GM12878 (cell line): ENCODE measurements at regions not wholly inside any gene's neighbourhood (a gene's known extent, or its start where the extent isn't known, plus 50 kb on each side); places are given as distances from the start of the nearest gene placed in this dataset.

Experiments
- FOS ChIP-seq: IDR thresholded peaks from 3 replicates; pipeline ENCODE4 v1.6.1; 2011; ENCODE audit warnings: borderline replicate concordance; ENCODE audit not compliant: insufficient read length; ENCODE audit errors: extremely low read depth
- MXI1 ChIP-seq: fragments of 150-350 bp; IDR thresholded peaks from 2 replicates; pipeline ENCODE4 v1.6.1; 2011; ENCODE audit warnings: low read depth, mild to moderate bottlenecking, inconsistent platforms, low read length, improper control_type of control experiment
- WRNIP1 ChIP-seq: IDR thresholded peaks from 2 replicates; pipeline ENCODE4 v1.6.1; 2011; ENCODE audit warnings: low read depth, low read length, improper control_type of control experiment, borderline replicate concordance

DNA sequence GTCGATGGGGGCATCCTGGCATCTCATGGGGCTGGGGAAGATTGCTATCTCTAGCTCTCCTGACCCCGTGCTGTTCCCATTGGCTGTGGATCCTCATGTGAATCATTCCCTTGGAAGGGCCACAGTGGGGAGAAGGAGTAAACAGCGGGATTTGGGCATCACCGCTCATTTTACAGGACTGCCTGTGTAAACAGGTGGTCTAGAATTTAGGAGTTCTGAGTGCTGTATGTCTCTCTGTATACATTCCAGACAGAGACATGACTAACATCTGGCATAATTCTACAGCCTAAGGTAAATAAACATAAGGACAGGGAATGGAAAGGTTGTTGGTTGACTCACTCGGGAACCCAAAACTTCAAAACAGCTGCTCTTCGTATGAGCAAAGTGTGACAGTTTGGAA lies 92.7 kb downstream of the COPS8 start:
- TF ChIP-seq FOS: no peak
- TF ChIP-seq WRNIP1: no peak
- no peak for TF ChIP-seq MXI1
